ENCODE measurements at regions not wholly inside any gene's neighbourhood (a gene's known extent, or its start where the extent isn't known, plus 50 kb on each side); places are given as distances from the start of the nearest gene placed in this dataset.

GRCh38 chr6:167497428-167498056, 172.7 kb downstream of the TTLL2 start (continued):
- TF ChIP-seq ADNP (tag; IDR thresholded peaks at IDR 0.05): no peak
- TF ChIP-seq JUN (IDR thresholded peaks at IDR 0.05; ENCODE audit: borderline replicate concordance, low read depth, low read length): no peak
- no peak for TF ChIP-seq JUN (CRISPR knock-in tag; IDR thresholded peaks at IDR 0.05; ENCODE audit: borderline replicate concordance)
- no peak for TF ChIP-seq RUNX1 (IDR thresholded peaks at IDR 0.05; ENCODE audit: low read depth)
- TF ChIP-seq IFI16 (CRISPR knock-in tag; IDR thresholded peaks at IDR 0.05): no peak
- TF ChIP-seq AFF4 (CRISPR knock-in tag; IDR thresholded peaks at IDR 0.05): no peak
- no peak for TF ChIP-seq TAF1 (IDR thresholded peaks at IDR 0.05; ENCODE audit: control insufficient read depth, extremely low read depth, insufficient read depth, low read length, severe bottlenecking)
- no peak for TF ChIP-seq ARHGAP35 (IDR thresholded peaks at IDR 0.05; ENCODE audit: partially characterized antibody)
